GM18519 (cell line): ENCODE measurements at regions not wholly inside any gene's neighbourhood (a gene's known extent, or its start where the extent isn't known, plus 50 kb on each side); places are given as distances from the start of the nearest gene placed in this dataset.

ENCODE experiments used
- ATAC-seq: cut with Tn5 transposase; IDR thresholded peaks from one replicate; pipeline ENCODE4 v1.9.1; 2021; ENCODE audit warnings: mild to moderate bottlenecking, moderate library complexity; ENCODE audit not compliant: unreplicated experiment, low FRiP score

GRCh38 chr20:21820688-21821087, 115.2 kb downstream of the PAX1 start:
- no peak for ATAC-seq

- no peak for ATAC-seq
These were observed 114.6 kb downstream of the PAX1 start for GRCh38 chr20:21820045-21820444.

GRCh38 chr20:21812379-21812778, 106.9 kb downstream of the PAX1 start:
- no peak for ATAC-seq

GRCh38 chr20:21809961-21810523, 104.6 kb downstream of the PAX1 start:
- no peak for ATAC-seq

GRCh38 chr20:21808863-21809664, 103.6 kb downstream of the PAX1 start:
- ATAC-seq = peak; percentile 55

GRCh38 chr20:21808139-21808538, 102.7 kb downstream of the PAX1 start:
- no peak for ATAC-seq

- no peak for ATAC-seq
These were observed 99.3 kb downstream of the PAX1 start for GRCh38 chr20:21804802-21805201.

GRCh38 chr20:21801193-21801592, 95.7 kb downstream of the PAX1 start:
- ATAC-seq = no peak

- no peak for ATAC-seq
These were observed 92.9 kb downstream of the PAX1 start for GRCh38 chr20:21798384-21798783.

- ATAC-seq = no peak
These were observed 90.6 kb downstream of the PAX1 start for GRCh38 chr20:21796059-21796458.

- no peak for ATAC-seq
These were observed 82.6 kb downstream of the PAX1 start for GRCh38 chr20:21788082-21788481.

- ATAC-seq = no peak
These were observed 76.1 kb downstream of the PAX1 start for GRCh38 chr20:21781446-21782075.

GRCh38 chr20:21780528-21780927, 75.1 kb downstream of the PAX1 start:
- no peak for ATAC-seq
